Epithelial cell of proximal tubule (primary cell): ENCODE measurements at regions not wholly inside any gene's neighbourhood (a gene's known extent, or its start where the extent isn't known, plus 50 kb on each side); places are given as distances from the start of the nearest gene placed in this dataset.

Experiments
- DNase-seq: peaks from one replicate; pipeline ENCODE4 v3.0.0-alpha.2; 2011; ENCODE audit warnings: low read depth
- H3K4me3 ChIP-seq: 2 replicates; pipeline ENCODE4 v1.5.1; 2011; ENCODE audit warnings: low read depth, mild to moderate bottlenecking, low read length
- TF ChIP-seq, protein P1 (sequence below): conservative IDR thresholded peaks from 2 replicates; pipeline ENCODE4 v1.5.1; 2012; ENCODE audit warnings: low read depth, mild to moderate bottlenecking, low read length

DNA sequence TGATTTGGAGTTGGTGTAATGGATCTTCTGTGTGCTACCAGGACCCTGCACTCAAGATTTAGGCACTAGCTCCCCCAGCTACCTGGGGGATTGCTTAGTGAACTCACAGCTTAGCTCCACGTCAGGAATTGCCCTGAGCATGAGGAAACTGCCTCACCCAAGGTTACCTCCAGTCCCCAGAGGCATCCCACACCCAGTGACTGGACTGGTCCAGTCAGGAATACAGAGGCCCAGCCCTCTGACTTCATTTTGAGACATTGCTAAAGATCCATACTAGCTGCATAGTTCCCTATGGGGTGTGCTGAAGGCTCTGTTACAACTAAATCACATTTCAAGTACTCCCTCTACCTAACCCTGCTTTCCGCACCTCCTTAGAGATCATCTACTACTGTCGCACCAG is 364.7 kb downstream of the EFNA5 start:
- no peak overlapping the region for H3K4me3 ChIP-seq
- TF ChIP-seq, protein P1, sequence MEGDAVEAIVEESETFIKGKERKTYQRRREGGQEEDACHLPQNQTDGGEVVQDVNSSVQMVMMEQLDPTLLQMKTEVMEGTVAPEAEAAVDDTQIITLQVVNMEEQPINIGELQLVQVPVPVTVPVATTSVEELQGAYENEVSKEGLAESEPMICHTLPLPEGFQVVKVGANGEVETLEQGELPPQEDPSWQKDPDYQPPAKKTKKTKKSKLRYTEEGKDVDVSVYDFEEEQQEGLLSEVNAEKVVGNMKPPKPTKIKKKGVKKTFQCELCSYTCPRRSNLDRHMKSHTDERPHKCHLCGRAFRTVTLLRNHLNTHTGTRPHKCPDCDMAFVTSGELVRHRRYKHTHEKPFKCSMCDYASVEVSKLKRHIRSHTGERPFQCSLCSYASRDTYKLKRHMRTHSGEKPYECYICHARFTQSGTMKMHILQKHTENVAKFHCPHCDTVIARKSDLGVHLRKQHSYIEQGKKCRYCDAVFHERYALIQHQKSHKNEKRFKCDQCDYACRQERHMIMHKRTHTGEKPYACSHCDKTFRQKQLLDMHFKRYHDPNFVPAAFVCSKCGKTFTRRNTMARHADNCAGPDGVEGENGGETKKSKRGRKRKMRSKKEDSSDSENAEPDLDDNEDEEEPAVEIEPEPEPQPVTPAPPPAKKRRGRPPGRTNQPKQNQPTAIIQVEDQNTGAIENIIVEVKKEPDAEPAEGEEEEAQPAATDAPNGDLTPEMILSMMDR, result no peak
- DNase-seq, result no peak

DNA sequence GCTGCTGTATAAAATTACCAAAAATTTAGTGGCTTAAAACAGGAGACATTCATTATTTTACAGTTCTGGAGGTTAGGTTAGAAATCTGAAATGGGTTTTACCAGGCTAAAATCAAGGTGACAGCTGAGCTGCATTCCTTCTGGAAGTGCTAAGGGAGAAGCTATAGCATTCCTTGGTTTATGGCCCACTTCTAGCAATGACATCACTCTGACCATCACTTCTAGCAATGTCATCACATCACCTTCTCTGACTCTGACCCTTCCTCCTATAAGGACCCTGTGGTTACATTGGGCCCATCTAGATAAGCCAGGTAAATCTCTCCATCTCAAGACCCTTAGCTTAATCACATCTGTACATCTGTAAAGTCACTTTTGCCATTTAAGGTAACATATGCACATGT is 366.1 kb downstream of the EFNA5 start:
- TF ChIP-seq, protein P1, result no peak
- DNase-seq, result no peak
- no peak overlapping the region for H3K4me3 ChIP-seq

DNA sequence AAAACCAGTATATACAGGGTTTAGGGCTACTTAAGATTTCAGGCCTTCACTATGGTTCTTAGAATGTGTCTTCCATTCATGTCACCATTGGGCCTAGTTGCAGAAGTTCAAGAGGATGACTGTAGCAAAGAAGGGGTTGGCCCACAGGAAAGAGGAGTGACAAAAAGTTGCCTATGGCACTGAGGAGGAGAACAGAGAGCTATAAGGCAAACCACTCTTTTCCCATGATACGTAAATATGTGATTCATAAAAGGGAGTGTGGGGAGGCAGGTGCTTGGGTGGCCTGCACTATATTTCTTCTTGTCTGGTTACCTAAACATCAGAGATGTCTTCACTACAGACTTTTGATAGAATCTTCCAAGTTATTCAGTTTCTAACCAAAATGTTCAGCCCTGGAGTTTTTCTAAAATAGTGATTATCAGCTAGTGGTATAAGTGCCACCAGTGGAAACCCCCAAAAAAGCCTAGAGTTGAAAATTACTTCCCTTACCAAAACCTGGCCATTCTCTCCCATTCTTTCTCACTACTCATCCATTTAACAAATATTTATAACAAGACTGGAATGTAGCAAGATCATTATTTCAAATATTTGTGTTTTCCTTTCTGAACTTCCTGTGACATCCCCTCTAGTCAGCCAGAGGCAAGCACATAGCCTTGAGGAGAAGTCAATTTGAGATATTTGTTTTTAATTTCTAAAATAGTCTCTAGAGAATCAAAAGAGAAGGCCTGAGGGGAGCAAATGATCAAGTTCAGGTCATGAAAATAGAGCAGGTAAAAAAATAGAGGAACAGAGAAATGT is 367.4 kb downstream of the EFNA5 start:
- DNase-seq, result no peak
- TF ChIP-seq, protein P1, result no peak
- H3K4me3 ChIP-seq, result no peak overlapping the region

DNA sequence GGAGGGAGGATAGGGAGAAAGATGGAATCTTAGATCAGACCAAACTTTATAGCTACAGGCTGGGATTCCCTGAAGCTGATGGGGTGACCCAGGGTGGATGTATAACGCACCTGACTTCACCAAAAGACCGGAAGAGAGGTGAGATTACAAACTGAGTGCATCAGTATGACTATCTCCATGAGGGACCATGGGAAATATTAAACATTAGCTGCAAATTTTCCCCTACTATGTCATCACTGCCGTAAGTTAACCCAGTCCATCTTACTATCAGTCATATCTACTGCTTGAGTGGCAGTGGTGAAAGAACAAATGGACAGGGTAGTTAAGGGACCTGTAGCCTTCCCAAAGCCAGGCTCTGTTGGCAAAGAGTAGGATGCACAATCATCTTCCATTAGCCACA is 368.3 kb downstream of the EFNA5 start:
- DNase-seq, result no peak
- no peak overlapping the region for H3K4me3 ChIP-seq
- TF ChIP-seq, protein P1, result no peak

DNA sequence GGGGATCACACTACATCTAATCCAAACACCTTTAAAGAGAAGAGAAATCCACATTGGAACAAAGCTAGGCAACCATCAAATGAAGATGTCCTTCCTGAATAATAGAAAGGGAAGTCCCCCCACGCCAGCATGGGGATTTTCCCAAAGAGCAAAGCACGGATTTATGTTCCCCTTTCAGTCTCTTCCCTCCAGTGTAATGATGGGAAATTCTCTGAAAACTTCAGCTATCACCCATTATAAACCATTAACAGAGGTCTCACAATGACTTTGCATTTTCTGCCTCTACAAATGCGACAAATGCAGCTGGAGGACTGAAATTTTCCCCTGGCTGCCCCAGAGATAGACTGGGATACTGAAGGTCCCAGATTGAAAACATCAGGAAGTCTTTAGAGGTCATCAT is 368.7 kb downstream of the EFNA5 start:
- H3K4me3 ChIP-seq, result no peak overlapping the region
- DNase-seq, result no peak
- TF ChIP-seq, protein P1, result no peak

DNA sequence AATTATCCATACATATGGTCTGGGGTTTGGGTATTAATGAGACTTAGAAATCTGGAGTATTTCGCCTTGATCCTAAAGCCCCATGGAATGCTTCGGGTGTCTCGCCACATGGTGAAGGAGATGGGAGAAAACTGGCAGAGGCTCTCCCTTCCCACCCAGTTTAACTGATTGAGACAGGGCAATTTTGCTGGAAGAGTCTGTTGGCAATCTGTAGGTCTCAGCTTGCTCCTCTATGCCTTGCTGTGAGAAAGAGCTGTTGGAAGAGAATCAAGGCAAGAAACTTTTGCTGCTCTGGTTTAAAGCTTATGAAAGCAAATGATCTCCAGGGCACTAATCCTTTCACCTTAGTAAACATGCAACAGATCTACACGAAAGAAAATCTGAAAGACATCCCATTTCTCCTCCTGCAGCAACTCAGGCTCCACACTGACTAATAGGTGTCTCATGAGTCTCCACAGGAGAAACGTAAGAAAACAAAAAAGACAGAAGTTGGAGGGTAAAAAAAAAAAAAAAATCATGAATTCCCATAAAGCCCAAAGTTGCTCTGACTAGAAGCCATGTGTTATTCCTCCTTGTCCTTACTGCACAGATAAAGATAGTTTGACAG is 369.9 kb downstream of the EFNA5 start:
- no peak for DNase-seq
- H3K4me3 ChIP-seq, result no peak overlapping the region
- TF ChIP-seq, protein P1, result no peak

DNA sequence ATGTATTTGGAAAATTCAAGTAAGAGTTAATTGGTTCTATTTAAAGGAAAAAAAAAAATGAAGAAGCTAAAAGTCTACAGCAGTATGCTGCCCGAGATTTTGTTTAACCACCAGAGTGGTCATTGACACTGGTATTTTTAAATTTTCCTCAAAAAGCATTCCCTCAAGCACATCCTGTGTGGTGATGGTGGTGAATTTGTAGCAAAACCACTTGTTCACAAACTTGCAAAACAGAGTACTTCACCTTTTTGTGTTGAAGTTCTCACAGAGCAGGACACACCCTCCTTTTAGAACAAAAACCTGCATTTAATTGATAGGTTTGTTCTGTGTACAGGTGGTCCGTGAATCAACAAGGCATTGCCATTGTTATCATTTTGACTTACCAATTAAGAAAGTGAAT is 374.2 kb downstream of the EFNA5 start:
- no peak overlapping the region for H3K4me3 ChIP-seq
- no peak for DNase-seq
- TF ChIP-seq, protein P1, result no peak
